AG04450 (cell line): ENCODE measurements at regions not wholly inside any gene's neighbourhood (a gene's known extent, or its start where the extent isn't known, plus 50 kb on each side); places are given as distances from the start of the nearest gene placed in this dataset.

Experiments
- CTCF ChIA-PET: fragments of 300-600, 350-600 bp; formaldehyde crosslinking; extraction: SDS; loops from one replicate; lab custom pipeline; 2022; ENCODE audit warnings: antibody characterized with exemption, inconsistent platforms; lab: Charles Lee
- POLR2A ChIA-PET: fragments of 350-600 bp; formaldehyde crosslinking; extraction: SDS; loops from one replicate; lab custom pipeline; 2021; ENCODE audit warnings: antibody characterized with exemption, inconsistent platforms; lab: Yijun Ruan, JAX
- DNase-seq: peaks from one replicate; pipeline ENCODE4 v3.0.0-alpha.2; 2011; ENCODE audit warnings: low read depth, low spot score
- H3K27ac ChIP-seq: one replicate; pipeline ENCODE4 v1.5.1; 2012; ENCODE audit warnings: low read depth, low read length, control low read depth
- H3K27me3 ChIP-seq: one replicate; pipeline ENCODE4 v1.6.0; 2012; ENCODE audit warnings: low read length; ENCODE audit not compliant: control insufficient read depth, insufficient read depth
- H3K4me3 ChIP-seq: 2 replicates; pipeline ENCODE4 v1.5.1; 2011; ENCODE audit warnings: mild to moderate bottlenecking, low read depth, low read length, control low read depth
- H3K9me3 ChIP-seq: 2 replicates; pipeline ENCODE4 v1.5.1; 2012; ENCODE audit warnings: low read length; ENCODE audit not compliant: control insufficient read depth, insufficient read depth
- TF ChIP-seq, protein P1 (sequence below): IDR thresholded peaks from 2 replicates; pipeline ENCODE4 v1.5.1; 2011; ENCODE audit warnings: low read depth, low read length, control low read depth, inconsistent platforms

GRCh38 chr6:139912735-139913400 is 538.4 kb upstream of the CITED2 start:
- Histone ChIP-seq H3K27ac (no peak overlapping the region), H3K4me3 (no peak overlapping the region), H3K27me3 (no peaks in the 10 kb centered on the region), H3K9me3 (no peaks in the 10 kb centered on the region)
- CTCF ChIA-PET: no interaction called here
- no peak for DNase-seq
- TF ChIP-seq, protein P1, sequence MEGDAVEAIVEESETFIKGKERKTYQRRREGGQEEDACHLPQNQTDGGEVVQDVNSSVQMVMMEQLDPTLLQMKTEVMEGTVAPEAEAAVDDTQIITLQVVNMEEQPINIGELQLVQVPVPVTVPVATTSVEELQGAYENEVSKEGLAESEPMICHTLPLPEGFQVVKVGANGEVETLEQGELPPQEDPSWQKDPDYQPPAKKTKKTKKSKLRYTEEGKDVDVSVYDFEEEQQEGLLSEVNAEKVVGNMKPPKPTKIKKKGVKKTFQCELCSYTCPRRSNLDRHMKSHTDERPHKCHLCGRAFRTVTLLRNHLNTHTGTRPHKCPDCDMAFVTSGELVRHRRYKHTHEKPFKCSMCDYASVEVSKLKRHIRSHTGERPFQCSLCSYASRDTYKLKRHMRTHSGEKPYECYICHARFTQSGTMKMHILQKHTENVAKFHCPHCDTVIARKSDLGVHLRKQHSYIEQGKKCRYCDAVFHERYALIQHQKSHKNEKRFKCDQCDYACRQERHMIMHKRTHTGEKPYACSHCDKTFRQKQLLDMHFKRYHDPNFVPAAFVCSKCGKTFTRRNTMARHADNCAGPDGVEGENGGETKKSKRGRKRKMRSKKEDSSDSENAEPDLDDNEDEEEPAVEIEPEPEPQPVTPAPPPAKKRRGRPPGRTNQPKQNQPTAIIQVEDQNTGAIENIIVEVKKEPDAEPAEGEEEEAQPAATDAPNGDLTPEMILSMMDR: no peak
- POLR2A ChIA-PET: interaction anchor here (0.7 kb wide), 1 partner anchor 13 kb away, joined by 8 read pairs; no protein-coding TSS in a partner anchor

GRCh38 chr6:139909992-139910391 is 535.5 kb upstream of the CITED2 start:
- no peak overlapping the region for H3K4me3 ChIP-seq
- TF ChIP-seq, protein P1: no peak
- no peak for DNase-seq
- no peaks in the 10 kb centered on the region for H3K27me3 ChIP-seq
- ChIA-PET CTCF (no interaction called here), POLR2A (no interaction called here)
- H3K9me3 ChIP-seq: no peaks in the 10 kb centered on the region
- H3K27ac ChIP-seq: no peak overlapping the region

DNA sequence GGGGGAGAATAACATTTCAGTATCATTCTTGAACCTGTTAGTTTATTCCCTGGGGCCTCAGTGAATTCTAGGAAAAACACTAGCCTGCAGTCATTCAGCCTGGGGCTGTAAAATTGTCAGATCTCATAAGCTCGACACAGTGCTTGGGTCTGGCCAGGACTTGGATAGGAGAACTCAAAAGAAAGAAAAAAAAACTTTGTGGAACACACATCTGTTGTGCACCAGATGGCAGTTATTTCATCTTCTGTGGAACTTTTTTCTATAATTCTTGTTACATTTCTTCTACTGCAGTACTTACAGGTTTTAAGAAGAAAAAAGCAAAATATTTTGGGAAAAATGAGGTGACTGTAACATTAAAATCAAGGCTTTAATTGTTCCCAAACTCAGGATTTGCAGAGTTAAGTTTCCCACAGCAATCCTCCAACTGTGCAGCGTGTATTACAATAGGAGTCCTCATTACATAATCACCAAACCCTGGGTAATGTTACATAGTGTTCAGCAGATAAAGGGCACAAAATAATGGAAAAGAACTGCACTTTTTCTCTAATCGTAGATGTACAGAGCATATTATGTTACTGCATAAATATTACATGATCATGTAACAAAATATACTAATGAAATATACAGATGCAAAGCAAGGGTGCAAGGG is 531.1 kb upstream of the CITED2 start:
- CTCF ChIA-PET: no interaction called here
- POLR2A ChIA-PET: no interaction called here
- no peak for DNase-seq

DNA sequence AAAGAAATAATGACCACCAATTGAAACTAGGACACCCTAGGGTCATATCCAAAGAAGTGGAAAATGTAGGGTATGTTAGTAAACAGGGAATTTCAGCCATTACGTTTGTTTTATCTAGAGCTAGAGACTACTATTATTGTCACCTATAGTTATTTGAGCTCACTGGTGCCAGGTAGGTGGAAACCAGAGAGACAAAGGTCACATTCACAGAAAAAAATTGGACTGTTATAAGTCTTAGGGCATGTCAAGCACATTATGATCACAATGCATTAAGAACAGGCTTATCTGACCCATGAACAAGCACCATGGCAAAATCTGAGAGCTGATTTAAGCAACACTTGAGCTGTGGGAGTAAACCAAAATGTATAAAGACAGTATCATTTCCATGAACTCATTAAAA is 530.1 kb upstream of the CITED2 start:
- Histone ChIP-seq H3K4me3 (no peak overlapping the region), H3K9me3 (no peaks in the 10 kb centered on the region), H3K27ac (no peak overlapping the region), H3K27me3 (no peaks in the 10 kb centered on the region)
- ChIA-PET POLR2A (no interaction called here), CTCF (no interaction called here)
- DNase-seq: no peak
- TF ChIP-seq, protein P1: no peak

More for the DNA sequence above, 531.1 kb upstream of the CITED2 start:
- TF ChIP-seq, protein P1: no peak
- Histone ChIP-seq H3K4me3 (no peak overlapping the region), H3K27me3 (no peaks in the 10 kb centered on the region), H3K9me3 (no peaks in the 10 kb centered on the region), H3K27ac (no peak overlapping the region)

- Histone ChIP-seq H3K4me3 (no peak overlapping the region), H3K27ac (no peak overlapping the region), H3K9me3 (no peaks in the 10 kb centered on the region), H3K27me3 (no peaks in the 10 kb centered on the region)
- ChIA-PET POLR2A (no interaction called here), CTCF (no interaction called here)
- TF ChIP-seq, protein P1: no peak
- DNase-seq: no peak
Observed at GRCh38 chr6:139904158-139904533, 529.7 kb upstream of the CITED2 start.
